ENCODE measurements at regions not wholly inside any gene's neighbourhood (a gene's known extent, or its start where the extent isn't known, plus 50 kb on each side); places are given as distances from the start of the nearest gene placed in this dataset.

DNA sequence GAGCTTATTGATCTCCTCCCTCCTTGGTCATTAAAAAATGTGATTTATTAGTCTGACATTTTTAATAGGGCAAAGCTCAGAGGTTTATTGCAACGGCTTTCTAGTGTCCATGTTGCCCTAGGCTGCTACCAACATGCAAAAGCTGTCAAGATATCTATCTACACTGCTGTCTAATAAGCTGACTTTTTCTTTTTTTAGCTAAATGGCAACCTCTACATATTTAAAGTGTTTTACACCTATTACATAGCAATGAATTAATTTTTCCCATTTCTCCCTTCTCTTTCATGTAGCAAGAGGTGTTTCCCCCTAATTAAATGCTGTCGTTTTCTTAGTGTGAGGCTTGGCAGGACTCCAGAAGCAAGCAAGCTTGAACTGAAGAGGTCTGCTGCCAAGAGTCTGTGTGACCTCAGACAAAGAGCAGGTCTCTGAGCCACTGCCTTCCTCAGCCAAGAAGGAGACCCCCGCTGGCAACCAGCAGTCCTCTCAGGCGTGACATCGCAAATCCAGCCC lies 79.4 kb downstream of the GAS1 start:
- no peak for TF ChIP-seq ZFX (IDR thresholded peaks at IDR 0.05)
- TF ChIP-seq, protein P1, sequence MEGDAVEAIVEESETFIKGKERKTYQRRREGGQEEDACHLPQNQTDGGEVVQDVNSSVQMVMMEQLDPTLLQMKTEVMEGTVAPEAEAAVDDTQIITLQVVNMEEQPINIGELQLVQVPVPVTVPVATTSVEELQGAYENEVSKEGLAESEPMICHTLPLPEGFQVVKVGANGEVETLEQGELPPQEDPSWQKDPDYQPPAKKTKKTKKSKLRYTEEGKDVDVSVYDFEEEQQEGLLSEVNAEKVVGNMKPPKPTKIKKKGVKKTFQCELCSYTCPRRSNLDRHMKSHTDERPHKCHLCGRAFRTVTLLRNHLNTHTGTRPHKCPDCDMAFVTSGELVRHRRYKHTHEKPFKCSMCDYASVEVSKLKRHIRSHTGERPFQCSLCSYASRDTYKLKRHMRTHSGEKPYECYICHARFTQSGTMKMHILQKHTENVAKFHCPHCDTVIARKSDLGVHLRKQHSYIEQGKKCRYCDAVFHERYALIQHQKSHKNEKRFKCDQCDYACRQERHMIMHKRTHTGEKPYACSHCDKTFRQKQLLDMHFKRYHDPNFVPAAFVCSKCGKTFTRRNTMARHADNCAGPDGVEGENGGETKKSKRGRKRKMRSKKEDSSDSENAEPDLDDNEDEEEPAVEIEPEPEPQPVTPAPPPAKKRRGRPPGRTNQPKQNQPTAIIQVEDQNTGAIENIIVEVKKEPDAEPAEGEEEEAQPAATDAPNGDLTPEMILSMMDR (conservative IDR thresholded peaks at IDR 0.05), result no peak
- H3K27ac ChIP-seq, result no peak overlapping the region

DNA sequence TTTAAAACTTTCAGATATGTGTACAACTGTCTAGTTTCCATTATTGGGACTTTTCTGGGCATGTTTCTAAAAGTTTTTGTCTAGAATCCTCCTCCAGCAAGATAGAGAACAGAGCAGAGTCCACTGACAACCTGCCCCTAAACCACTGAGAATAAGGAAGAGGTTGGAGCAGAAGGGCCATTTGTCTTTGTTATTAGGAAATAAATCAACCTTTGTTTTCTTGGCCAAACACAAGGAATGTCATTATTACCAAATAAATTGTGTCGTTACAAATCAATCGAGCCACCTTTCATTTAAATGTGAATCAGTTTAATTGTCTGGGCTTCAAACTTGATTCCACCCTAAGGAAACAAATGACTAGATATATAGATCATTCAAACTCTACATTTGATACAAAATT lies 81.4 kb downstream of the GAS1 start:
- TF ChIP-seq, protein P1 (conservative IDR thresholded peaks at IDR 0.05), result no peak
- no peak for TF ChIP-seq ZFX (IDR thresholded peaks at IDR 0.05)

DNA sequence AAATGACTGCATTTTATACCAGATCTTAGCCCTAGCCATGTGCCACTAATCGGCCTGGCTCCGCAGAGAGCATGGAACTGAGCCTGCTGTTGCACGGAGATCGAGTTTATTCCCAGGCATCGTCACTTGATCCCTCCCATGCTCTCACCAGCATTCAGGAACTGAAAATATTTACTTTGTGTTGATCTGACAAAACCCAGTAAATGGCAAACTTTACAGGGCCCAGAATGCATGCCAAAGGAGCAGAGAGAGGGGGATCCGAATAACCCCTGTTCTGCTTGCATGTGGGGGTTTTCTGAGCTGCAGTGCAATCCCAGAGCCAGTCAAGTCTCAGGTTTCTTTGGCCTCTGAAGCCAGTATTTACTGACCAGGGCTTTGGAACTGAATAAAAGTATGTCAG lies 87.3 kb downstream of the GAS1 start:
- H3K27ac ChIP-seq, result no peak overlapping the region
- TF ChIP-seq, protein P1 (conservative IDR thresholded peaks at IDR 0.05), result no peak
- TF ChIP-seq ZFX (IDR thresholded peaks at IDR 0.05), result no peak

More for the DNA sequence above, 81.4 kb downstream of the GAS1 start:
- no peak overlapping the region for H3K27ac ChIP-seq

DNA sequence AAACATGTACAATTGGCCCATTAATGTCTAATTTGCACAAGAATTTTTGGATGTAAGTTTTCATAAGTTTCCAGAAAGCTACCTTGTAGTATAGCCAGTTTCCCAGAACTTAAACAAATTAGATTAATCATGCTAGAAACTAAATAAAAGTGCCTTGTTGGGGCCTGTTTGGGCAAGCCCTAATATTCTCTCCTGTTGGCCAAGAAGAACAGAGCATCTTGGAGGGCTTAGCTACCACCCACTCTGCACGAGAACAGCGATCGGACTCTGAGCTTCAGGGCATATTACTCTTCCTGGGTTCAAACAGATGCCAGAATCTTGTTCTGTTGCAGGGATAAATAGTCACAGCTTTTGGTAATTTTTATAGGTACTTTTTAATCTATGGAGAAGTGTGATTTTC lies 88.2 kb downstream of the GAS1 start:
- no peak for TF ChIP-seq ZFX (IDR thresholded peaks at IDR 0.05)
- TF ChIP-seq, protein P1 (conservative IDR thresholded peaks at IDR 0.05), result no peak

DNA sequence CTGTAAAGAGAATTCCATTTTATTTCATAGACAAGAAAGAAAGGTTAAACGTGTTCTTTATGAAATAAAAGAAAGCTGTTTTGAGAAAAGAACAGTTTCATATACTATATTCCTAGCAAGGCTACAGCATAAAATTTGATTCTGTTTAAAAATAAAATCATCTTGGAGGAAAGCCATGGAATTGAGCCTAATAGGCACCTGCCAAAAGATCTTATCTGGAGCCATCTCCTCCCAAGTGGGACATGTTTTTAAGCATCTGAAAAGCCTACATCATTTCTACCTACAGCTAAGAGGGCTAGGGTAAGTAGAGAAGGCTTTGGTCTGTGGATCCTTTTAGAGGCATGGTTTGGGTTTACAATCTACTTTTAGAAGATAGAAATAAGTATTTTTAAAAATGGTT lies 89.3 kb downstream of the GAS1 start:
- H3K27ac ChIP-seq, result no peak overlapping the region
- TF ChIP-seq ZFX (IDR thresholded peaks at IDR 0.05), result no peak
- TF ChIP-seq, protein P1 (conservative IDR thresholded peaks at IDR 0.05), result no peak

More for the DNA sequence above, 88.2 kb downstream of the GAS1 start:
- H3K27ac ChIP-seq, result no peak overlapping the region

DNA sequence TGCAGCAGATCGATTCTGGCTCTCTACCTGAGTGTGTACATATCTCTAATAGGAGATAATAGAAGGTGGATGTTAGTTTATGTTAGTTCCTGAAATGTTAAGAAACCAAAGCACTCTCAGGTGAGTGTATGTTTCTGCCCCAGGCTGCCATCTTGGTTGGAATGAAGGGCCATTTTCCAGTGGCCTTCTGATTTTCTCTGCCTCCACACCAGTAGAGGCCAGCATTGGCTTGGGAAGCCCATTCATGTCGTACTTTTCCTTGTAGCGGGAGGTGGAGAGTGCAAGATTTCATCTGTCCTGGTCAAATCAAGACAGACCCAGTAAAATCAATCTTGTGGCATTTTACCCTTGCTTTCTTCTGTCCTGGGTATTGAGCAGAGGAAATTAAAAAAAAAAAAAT lies 91.0 kb downstream of the GAS1 start:
- TF ChIP-seq, protein P1 (conservative IDR thresholded peaks at IDR 0.05), result no peak; the same call in 1 of the 2 replicates
- TF ChIP-seq ZFX (IDR thresholded peaks at IDR 0.05), result no peak
- no peak overlapping the region for H3K27ac ChIP-seq

DNA sequence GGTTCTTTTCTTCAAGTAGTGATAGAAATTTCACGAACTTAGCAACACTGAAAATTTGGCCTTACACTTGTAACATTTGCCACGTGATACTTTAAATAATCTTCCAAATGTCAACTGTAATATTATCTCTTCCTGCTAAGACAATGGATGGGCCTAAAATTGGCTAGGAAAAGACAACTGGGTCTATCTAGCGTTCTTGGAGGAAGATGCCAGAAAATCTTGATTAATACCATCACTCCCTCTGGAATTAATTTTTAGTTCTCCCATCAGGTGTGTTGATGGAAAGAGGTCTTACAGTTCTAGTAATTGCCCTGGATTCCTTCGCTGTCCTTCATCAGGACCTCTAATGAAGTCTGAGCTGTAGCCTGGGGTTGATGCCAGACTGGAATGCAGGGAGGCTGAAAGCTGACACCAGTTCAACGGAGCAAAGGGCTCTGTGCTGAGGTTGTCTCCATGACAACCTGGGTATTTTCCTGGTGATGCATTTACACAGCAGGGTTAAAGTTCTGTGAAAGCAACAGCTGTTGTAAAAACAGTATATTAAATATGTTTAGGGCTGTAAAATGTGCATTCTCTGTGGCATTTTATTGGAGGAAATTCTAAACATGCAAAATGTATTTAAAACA lies 92.3 kb downstream of the GAS1 start:
- H3K27ac ChIP-seq, result no peak overlapping the region
- TF ChIP-seq, protein P1 (conservative IDR thresholded peaks at IDR 0.05), result no peak
- no peak for TF ChIP-seq ZFX (IDR thresholded peaks at IDR 0.05)
